GM23338 (cell line): ENCODE measurements at regions not wholly inside any gene's neighbourhood (a gene's known extent, or its start where the extent isn't known, plus 50 kb on each side); places are given as distances from the start of the nearest gene placed in this dataset.

Source experiments
- CREB1 ChIP-seq: fragments of 250-450 bp; sonication (Bioruptor Pico); IDR thresholded peaks from 2 replicates; pipeline ENCODE4 v1.5.0; 2020; ENCODE audit warnings: low read depth, mild to moderate bottlenecking, moderate library complexity
- CTCF ChIP-seq, 2 experiments: fragments of 200-600 bp in 1 of 2; sonication (generic) in 1 of 2; conservative IDR thresholded peaks; 2 replicates each; pipeline versions ENCODE4 v1.5.1 to v1.6.1; 2016 to 2017; ENCODE audit warnings: antibody characterized with exemption in 2 of 2, low read depth in 2 of 2, mild to moderate bottlenecking in 2 of 2, moderate library complexity in 1 of 2
- EZH2 ChIP-seq: fragments of 200-600 bp; sonication (generic); IDR thresholded peaks from one replicate; pipeline ENCODE4 v1.8.0; 2017; ENCODE audit warnings: antibody characterized with exemption, mild to moderate bottlenecking, low read depth; ENCODE audit not compliant: unreplicated experiment
- EZH2phosphoT487 ChIP-seq: fragments of 200-600 bp; sonication (generic); IDR thresholded peaks from one replicate; pipeline ENCODE4 v1.8.1; 2018; ENCODE audit warnings: antibody characterized with exemption; ENCODE audit not compliant: unreplicated experiment
- POLR2AphosphoS5 ChIP-seq: IDR thresholded peaks from 2 replicates; pipeline ENCODE4 v1.6.1; 2016; ENCODE audit warnings: antibody characterized with exemption, low read depth
- TF ChIP-seq, protein P1 (sequence below): fragments of 250-450 bp; sonication (Bioruptor Pico); IDR thresholded peaks from 2 replicates; pipeline ENCODE4 v1.5.0; 2020; ENCODE audit warnings: mild to moderate bottlenecking, moderate library complexity
- TF ChIP-seq, protein P2 (sequence below): IDR thresholded peaks from one replicate; pipeline ENCODE4 v1.6.1; 2018; ENCODE audit warnings: antibody characterized with exemption; ENCODE audit not compliant: unreplicated experiment

GRCh38 chr2:236870370-236870769 lies 215.3 kb upstream of the COPS8 start:
- TF ChIP-seq EZH2 (no peak), CREB1 (no peak), POLR2AphosphoS5 (no peak), CTCF (conservative IDR thresholded peaks at IDR 0.05; ENCODE audit: low read depth in 2 of 2) (no peak), EZH2phosphoT487 (no peak)
- TF ChIP-seq, protein P1, sequence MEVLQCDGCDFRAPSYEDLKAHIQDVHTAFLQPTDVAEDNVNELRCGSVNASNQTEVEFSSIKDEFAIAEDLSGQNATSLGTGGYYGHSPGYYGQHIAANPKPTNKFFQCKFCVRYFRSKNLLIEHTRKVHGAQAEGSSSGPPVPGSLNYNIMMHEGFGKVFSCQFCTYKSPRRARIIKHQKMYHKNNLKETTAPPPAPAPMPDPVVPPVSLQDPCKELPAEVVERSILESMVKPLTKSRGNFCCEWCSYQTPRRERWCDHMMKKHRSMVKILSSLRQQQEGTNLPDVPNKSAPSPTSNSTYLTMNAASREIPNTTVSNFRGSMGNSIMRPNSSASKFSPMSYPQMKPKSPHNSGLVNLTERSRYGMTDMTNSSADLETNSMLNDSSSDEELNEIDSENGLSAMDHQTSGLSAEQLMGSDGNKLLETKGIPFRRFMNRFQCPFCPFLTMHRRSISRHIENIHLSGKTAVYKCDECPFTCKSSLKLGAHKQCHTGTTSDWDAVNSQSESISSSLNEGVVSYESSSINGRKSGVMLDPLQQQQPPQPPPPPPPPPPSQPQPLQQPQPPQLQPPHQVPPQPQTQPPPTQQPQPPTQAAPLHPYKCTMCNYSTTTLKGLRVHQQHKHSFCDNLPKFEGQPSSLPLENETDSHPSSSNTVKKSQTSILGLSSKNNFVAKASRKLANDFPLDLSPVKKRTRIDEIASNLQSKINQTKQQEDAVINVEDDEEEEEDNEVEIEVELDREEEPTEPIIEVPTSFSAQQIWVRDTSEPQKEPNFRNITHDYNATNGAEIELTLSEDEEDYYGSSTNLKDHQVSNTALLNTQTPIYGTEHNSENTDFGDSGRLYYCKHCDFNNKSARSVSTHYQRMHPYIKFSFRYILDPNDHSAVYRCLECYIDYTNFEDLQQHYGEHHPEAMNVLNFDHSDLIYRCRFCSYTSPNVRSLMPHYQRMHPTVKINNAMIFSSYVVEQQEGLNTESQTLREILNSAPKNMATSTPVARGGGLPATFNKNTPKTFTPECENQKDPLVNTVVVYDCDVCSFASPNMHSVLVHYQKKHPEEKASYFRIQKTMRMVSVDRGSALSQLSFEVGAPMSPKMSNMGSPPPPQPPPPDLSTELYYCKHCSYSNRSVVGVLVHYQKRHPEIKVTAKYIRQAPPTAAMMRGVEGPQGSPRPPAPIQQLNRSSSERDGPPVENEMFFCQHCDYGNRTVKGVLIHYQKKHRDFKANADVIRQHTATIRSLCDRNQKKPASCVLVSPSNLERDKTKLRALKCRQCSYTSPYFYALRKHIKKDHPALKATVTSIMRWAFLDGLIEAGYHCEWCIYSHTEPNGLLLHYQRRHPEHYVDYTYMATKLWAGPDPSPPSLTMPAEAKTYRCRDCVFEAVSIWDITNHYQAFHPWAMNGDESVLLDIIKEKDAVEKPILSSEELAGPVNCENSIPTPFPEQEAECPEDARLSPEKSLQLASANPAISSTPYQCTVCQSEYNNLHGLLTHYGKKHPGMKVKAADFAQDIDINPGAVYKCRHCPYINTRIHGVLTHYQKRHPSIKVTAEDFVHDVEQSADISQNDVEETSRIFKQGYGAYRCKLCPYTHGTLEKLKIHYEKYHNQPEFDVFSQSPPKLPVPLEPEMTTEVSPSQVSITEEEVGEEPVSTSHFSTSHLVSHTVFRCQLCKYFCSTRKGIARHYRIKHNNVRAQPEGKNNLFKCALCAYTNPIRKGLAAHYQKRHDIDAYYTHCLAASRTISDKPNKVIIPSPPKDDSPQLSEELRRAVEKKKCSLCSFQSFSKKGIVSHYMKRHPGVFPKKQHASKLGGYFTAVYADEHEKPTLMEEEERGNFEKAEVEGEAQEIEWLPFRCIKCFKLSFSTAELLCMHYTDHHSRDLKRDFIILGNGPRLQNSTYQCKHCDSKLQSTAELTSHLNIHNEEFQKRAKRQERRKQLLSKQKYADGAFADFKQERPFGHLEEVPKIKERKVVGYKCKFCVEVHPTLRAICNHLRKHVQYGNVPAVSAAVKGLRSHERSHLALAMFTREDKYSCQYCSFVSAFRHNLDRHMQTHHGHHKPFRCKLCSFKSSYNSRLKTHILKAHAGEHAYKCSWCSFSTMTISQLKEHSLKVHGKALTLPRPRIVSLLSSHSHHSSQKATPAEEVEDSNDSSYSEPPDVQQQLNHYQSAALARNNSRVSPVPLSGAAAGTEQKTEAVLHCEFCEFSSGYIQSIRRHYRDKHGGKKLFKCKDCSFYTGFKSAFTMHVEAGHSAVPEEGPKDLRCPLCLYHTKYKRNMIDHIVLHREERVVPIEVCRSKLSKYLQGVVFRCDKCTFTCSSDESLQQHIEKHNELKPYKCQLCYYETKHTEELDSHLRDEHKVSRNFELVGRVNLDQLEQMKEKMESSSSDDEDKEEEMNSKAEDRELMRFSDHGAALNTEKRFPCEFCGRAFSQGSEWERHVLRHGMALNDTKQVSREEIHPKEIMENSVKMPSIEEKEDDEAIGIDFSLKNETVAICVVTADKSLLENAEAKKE: no peak
- TF ChIP-seq, protein P2, sequence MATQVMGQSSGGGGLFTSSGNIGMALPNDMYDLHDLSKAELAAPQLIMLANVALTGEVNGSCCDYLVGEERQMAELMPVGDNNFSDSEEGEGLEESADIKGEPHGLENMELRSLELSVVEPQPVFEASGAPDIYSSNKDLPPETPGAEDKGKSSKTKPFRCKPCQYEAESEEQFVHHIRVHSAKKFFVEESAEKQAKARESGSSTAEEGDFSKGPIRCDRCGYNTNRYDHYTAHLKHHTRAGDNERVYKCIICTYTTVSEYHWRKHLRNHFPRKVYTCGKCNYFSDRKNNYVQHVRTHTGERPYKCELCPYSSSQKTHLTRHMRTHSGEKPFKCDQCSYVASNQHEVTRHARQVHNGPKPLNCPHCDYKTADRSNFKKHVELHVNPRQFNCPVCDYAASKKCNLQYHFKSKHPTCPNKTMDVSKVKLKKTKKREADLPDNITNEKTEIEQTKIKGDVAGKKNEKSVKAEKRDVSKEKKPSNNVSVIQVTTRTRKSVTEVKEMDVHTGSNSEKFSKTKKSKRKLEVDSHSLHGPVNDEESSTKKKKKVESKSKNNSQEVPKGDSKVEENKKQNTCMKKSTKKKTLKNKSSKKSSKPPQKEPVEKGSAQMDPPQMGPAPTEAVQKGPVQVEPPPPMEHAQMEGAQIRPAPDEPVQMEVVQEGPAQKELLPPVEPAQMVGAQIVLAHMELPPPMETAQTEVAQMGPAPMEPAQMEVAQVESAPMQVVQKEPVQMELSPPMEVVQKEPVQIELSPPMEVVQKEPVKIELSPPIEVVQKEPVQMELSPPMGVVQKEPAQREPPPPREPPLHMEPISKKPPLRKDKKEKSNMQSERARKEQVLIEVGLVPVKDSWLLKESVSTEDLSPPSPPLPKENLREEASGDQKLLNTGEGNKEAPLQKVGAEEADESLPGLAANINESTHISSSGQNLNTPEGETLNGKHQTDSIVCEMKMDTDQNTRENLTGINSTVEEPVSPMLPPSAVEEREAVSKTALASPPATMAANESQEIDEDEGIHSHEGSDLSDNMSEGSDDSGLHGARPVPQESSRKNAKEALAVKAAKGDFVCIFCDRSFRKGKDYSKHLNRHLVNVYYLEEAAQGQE: no peak
